Stimulated activated CD4-positive, alpha-beta T cell treated with anti-CD3 and anti-CD28 coated beads, TNF-alpha, amount 100 ng/mL, for 1 hour (primary cell): ENCODE measurements at regions not wholly inside any gene's neighbourhood (a gene's known extent, or its start where the extent isn't known, plus 50 kb on each side); places are given as distances from the start of the nearest gene placed in this dataset.

Experiments
- DNase-seq, 3 donors: peaks; one replicate each; pipeline ENCODE4 v3.0.0-alpha.2; 2020; ENCODE audit warnings: low read depth in 3 of 3, low spot score in 1 of 3

DNA sequence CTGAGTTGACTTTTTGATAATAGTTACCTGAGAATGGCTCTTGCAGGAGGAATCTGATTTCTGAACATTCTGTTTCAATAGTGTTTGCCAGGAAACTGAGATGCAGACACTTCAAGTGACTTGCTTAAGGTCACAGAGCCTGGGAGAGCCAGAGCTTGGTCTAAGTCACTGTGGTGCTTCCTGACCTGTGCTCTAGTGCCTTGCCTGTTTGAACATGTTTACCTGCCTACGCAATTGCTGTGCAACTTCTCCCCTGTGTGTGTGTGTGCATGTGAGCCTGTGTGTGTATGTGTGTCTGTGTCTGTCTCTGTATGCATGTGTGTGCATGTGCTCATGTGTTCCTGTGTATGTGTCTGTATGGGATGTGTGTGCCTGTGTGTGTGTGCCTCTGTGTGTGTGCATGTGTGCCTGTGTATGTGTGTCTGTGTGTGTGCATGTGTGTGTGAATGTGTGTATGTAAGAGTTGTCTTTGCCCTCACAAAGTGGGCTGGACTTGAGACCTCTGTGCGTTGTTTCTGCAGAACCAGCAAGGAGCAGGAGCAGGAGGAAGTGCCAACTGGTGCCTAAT, 185.8 kb downstream of the GADD45G start:
- DNase-seq, result no peak

DNA sequence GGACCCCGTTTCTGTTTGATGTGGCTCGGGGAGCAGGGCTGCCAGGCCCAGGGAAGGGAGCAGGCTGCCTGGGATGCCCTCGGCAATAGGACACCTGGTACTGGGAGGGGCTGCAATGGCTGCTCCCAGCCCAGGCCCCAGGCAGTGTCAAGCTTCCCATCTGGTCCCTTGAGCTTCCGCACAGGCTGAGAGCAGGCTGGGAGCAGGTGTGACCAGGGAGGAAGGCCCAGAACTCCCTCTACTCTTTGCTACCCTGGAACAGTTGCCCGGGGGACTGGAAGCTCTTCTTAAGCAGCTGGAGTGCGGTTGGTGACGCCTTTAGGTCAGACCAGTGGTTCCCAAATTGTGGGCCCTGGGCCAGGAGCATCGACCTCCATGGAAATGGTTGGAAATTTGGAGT, 186.9 kb downstream of the GADD45G start:
- no peak for DNase-seq

DNA sequence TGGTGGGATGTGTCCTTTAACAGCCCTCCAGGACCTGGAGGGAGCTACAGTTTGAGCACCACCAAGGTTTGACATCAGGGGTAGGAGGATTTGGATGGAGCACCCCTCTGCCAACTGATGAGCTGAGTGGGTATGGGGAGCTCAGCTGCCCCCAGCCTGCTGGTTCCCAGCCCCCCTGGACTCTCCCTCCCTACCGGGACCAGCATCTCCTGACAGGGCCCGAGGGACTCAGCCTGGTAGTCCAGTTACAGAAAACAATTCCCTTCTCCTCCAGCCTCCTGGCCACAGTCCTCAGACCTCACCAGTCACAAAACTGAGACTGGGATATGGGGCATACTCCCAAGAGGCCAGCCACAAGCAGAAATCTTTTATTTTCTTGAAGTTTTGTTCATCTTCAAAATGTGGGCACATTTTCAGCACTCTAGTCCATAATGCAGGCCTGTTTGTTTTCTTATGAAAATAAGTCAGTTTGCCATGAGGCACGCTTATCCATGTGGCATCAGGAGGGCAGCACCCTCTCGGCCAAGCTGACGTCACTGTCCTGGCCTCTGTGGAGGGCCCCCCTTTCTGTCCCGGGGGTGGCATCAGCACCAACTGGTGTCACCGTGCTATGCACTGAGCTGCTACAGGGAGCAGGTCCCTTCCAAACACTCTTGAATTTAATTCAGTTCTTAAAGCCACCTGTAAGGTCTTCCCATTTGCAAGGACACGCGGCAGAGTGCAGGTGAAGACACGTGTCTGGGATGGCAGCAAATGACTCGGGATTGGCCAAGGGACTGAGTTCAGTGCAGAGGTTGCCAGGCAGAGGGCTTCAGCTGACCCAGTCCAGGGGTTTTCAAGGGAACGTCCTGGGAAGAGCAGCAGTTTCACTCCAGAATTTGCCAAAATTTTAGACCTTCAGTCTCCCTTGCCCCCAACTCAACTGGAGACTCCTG, 187.6 kb downstream of the GADD45G start:
- DNase-seq, result no peak

DNA sequence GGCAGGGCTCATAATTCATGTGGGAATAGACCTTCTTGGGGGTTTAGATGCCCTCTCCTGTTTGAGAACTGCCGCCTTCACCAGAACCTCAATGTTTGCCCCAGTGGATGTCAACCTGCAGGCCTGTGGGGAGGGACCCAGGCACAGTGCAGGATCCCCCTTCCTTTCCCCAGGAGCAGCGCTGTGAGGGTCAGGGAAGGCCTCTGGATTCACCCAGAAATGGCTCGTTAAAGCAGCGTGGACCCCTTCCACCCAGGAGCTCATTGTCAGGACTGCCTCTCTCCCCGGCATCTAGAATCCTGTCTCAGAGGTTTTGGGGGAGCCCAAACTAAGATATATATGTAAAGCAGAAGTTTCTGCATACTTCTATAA, 188.3 kb downstream of the GADD45G start:
- no peak for DNase-seq

DNA sequence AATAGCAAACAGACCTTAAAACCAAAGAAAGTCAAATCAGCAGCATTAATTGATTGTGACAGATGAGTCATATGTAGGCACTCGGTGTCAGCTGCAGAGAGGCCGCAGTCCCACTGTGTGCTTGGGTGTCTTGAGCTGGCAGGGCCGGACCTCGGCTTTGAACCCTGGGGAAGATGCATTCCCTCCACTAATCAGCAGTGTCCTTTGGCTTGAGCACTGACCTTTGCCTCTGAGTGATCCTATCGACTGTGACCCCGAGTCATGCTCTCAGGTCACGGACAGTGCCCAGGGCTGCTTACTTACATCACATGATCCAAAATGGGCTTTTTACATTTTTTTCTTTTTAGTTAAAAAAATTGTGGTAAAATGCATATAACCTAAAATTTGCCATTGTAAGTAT, 188.7 kb downstream of the GADD45G start:
- DNase-seq, result no peak

DNA sequence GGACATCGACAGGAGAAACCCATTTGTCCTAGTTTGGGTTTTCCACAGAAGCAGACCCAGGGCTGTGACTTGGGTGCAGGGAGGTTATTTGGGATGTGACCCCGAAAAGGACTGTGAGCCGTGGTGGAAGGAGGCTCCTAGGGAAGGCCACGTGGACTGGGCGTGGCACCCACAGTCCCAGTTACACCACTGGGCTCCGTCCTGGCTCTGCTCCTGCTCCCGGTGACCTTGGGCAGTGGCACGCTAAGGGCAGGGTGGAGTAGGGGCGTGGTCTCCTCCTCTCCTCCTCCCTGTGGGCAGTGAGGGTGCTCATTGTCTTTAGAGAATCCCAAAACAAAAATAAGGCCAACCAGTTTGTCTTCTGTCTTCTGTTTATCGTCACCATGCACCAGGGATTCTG, 190.1 kb downstream of the GADD45G start:
- DNase-seq, result no peak

DNA sequence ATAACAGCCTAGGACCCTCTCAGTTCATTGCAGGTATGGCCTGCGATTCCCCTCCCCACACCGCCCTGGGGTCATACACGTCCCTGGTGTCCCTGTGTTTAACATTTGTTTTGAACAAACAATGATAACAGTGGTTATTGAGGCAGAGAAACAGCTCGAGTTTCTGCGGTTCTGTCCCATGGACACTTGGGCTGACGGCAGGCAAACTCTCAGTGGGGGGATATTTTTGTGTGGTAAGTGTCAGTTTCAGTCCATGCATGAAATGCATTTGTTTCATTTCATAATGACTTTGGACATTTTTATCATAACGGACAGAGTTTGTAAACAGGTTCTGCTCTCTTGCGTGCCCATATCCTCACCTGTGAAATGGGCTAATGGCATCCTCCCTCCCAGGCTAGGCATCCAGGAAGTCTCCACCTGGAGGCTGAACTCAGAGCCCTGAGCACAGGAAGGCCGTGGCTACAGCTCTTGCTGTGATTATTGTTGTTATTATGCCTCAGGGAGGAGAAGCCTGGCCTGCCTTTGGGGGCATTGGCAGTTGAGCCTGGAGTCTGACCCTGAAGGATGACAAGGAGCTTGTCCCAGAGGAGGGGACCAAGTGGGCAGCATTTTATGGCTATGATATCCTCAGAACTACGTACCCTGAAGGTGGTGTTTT, 190.9 kb downstream of the GADD45G start:
- DNase-seq, result no peak

DNA sequence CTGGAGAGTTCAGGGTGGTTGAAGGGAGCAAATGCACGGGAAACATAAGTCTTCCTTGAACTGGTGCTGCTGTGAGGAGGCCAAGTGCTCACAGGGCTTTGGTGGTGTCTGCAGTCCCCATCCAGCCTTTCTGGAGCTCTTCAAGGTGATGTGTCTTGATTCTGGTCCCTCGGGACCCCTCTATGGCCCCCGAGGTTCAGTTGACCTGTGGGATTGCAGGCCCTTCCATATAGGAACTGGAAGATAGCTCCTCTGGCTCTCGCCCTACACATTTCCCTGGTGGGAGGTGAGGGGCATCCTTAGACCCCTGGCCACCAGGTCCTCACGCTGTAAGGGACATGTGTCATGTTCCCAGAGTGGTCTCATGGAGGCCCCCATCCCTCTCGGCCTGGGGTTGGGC, 191.8 kb downstream of the GADD45G start:
- no peak for DNase-seq

DNA sequence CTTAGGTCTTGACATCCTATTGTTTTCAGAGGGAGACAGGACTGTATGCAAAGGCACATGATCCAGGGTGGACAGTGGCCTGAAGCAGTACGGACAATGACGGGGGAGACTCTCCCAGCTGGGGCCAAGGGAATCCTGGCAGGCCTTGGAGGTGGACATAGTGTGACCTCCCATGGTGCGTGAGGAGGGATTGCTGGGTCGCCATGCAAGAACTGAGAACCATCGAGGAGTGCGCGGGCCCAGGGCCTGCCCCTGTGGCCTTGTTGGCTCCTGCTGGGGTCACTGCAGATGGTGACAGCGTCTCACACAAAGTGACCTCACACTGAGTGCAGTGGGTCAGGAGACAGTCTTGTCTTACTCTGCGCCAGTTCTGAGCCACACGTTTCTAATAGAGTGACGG, 192.4 kb downstream of the GADD45G start:
- no peak for DNase-seq

DNA sequence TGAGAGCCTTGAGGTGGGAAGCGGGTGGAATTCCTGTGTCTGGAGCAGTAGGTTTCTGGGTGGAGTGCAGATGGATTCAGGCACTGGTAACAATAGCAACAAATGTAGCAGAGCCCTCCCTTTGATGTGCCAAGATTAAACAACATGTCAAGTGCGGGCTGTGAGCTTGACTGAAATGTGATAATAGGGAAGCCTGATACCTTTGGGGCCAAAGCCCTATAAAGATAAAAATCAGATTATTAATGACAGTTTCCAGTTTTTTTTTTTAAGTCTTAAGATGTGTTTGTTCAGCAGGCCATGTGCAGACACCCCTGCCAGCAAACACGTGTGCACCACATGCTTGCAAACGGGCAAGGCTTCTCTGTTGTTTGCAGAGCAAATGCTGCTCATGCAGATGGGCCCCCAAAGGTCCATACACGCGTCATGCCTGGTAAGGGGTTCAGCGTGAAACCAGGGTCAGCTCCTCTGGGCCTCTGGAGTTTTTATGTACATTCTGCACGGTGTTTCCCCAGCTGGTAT, 193.2 kb downstream of the GADD45G start:
- DNase-seq, result no peak

DNA sequence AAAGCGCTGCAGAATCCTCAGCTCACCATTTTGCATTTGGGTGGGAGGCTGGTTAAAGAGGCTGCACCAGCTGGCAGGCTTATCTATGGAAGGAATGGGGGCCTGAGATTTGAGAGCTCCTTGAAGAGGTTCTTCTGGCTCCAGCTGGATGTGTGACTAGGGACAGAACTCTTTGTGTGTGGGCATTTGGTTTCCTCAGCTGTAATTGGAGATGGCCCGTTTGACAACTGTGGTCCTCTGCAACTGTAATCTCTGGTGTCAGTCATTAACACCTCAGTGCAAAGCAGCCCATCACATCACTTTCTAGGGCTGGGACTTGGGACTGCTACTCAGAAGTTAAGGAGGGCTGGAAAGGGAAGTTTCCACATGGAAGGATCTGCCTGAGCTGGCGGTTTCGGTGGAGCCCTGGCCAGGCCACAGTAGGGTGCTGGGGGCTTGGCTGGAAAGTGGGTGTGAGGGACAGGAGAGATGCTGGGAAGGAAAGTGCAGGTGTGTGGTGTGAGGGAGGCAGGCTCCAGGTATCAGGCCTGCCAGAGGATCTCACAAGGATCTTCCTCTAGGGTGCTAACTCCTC, 193.8 kb downstream of the GADD45G start:
- no peak for DNase-seq

DNA sequence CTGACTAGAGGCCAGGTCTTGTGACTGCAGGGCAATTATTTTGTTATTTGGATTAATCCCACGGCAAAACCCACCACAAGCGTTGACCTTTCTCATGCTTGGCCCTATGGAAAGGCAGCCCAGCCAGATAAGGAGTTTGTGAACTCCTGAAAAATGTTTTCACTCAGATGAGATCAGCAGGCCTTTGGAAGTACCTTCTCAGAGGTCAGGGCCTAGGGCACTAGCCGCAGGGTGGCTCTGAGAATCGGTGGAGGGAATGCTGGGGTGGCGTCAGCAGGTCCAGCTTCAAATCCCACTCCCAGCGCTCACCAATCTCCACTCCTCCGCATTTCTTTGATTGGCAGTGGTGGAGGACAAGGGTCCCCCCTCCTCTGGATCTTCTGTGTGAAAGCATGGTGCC, 194.4 kb downstream of the GADD45G start:
- DNase-seq, result no peak

DNA sequence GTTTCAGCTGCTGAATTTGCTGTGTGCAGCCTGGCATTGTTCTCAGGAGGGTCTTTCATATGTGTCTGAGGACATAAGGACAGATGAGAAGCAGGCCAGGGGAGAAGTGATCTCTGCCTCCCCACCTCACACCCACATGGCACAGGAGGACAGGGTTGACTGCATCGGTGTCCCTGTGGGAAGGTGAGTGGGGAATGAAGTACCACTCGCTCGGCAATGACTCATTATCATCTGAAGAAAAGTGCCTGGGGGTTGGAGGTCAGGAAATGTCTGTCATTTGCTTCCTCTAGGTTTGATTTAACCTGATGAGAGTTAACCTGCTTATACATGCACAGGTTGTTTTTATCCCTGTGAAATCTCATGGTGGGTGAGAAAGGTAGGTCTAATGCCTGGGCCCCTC, 195.0 kb downstream of the GADD45G start:
- no peak for DNase-seq

DNA sequence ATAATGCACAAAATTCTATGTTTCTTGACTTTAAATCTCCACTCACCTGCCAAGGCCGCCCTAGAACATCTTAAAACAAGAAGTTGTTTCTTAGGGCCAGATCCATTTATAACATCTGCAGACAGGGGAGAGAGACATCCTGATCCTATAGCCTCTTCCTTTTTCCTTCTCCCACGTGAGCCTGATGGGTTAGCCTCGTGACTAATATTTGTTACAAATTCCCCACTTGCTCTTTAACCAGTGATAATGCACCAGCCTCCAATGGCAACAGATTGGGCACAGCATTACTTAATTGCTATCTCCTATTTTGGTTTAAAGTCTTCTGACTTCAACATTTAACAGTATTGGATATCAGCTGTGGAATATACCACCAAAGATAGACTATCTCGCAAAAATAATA, 196.5 kb downstream of the GADD45G start:
- no peak for DNase-seq

DNA sequence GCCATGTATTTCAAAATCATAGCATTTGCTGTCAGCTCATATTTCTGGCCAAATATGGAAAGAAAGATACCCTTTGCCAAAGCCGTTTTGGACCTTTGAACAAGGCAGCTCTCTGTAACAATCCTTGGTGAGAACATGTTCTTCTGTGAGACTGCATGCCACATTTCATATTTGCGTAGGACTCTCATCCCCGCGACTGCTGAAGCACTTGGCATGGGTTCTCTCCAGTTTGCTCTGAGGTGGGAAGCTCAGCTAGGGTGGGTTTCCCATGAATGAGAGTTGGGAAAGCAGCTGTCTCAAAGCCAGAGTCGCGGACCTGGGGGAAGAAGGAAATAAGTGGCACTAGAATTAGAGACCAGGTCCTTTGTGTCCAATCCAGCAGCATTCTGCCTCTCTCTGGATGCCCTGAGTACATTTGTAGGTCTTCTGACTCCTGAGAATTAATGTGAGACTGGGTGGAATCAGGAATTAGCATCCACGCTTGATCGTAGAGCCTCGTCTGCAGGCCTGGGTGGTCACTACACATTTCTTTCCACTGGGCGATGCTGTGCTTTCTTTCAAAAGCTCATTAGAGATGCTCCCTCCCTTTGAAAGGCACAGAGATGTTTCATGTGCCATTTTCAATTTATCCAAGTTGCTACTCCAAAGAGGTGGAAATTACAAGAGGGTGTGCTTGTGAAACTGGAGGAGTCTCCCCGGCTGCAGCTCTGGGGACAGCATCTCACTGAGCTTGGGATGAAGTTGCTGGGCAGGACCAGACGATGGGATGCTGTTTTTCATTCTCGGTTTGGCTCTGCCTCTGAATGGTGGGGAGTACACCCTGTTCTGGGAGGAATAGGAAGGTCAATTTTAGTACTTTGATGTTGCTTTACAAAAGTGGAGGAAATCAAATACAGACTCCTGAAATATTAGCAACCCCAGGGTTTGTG, 197.2 kb downstream of the GADD45G start:
- DNase-seq, result no peak

DNA sequence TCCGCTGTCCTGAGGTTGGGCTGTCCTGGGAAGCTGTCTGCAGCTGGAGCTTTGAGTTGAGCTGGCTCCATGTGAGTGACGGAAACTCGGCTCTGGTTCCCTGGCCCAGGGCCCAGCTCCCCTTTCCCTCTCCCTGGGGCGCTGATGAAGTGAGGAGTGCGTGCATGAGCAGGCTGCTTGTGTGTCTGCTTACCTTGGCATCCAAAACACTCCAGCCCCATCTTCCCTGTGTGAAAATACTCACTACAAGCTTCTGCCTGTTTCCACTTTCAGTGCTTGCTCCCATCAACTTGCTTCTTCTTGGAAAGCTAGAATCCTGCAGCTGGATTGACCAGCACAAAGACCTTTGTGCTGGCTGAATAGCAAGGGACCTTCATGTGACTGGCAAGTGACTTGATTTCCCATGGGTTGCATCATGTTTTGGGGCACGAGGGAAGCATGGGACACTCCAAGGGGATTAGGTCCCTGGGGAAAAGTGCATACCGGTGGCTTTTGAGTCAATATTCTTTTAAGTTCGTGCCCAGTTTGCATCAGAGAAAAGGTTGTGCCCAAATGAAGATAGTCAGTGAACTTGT, 198.1 kb downstream of the GADD45G start:
- no peak for DNase-seq

DNA sequence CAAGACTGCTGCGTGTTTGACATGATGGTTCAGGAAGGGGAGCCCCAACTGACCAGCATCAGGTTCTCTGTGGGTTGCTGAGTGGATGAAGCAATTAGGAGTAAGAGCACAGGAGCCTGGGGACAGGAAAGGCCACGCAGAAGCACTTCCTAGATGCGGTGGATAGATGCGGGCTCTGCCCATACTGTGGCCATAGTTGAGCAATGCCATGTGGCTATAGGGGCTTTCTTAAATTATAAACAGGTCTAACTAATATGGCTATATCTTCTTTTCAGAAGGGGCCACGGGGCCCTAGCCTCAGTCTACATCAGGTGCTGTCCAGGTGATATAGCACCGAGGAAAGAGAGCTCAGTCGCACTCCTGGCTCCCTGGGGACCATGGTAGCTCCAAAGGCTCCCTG, 198.6 kb downstream of the GADD45G start:
- no peak for DNase-seq

DNA sequence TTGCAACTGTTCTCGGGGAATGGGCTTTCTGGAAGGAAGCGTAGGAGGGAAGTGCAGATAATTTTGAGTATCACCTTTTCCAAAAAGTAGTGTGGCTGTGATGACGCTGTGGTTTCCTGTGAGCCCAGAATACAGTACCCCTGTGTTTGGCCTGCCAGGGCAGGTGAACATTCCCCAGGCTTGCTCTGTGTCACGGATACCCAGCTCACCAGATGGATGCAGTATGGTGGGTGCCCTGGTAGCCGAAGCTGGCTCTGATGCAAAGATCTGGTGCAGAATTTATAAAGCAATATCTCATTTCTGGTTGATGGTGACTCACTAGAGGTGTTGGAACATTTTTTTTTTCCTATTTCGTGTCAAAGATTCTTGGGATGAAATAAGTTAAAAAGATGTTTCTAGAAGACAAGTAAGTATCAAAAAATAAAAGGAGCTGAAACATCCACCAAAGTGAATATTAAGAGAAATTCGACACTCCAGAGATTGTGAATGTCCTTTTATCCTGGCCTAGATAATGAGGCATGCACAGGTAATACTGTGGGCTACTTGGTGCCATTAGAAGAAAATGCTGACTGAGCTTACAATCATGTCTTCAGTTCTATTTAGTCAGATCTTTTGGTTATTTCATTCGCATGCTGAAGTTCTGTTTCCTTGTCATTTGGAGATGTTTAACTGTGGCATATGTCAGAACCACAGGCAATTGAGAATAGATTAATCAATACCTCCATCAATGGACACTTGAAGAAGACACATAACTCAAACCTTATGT, 200.1 kb downstream of the GADD45G start:
- DNase-seq, result no peak

DNA sequence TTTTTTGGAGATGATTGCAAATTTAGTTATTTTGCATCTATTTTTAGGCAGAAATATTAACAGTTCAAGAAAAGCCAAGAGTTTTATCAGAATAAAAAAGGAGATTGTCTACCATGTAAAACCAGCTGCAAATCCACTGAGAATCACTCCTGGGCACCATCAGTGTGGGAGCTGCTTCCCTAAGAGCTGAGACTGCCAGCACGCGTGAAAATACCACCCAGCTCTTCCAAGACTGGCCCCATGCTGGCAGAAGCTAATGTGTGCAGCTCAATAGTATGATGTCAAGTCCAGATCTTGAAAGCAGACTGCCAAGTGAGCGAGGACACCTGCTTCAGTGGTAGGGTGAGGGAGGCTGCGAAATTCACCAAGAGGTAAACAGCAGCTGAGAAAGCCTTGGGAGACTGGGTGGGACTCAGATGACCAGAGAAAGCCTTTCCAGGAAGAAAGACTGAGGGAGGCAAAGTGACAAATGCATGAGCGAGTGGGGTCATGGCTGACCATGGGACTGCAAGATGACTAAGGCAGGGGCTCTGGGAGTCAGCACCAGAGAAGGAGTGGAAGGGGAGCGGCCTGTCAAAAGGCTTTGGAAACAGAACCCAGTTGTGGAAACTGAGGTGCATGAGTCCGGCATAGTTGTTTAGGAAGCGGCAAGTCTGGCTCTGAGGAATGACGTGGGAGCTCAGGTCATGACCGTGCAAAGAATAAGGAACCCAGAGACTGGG, 200.9 kb downstream of the GADD45G start:
- DNase-seq, result no peak
